Cardiac muscle cell (in vitro differentiated cells and primary cell): ENCODE measurements at regions not wholly inside any gene's neighbourhood (a gene's known extent, or its start where the extent isn't known, plus 50 kb on each side); places are given as distances from the start of the nearest gene placed in this dataset.
"Not testable (repeated sequence)": the region's sequence is repeated elsewhere in the genome, so short reads cannot be mapped to it uniquely, and the experiment has no call there.

Source experiments
- DNase-seq, 2 donors: peaks; one replicate each; pipeline versions ENCODE4 v3.0.0 to v3.0.0-alpha.2; 2010 to 2017; ENCODE audit warnings: low read depth in 1 of 2, low spot score in 1 of 2
- H3K27ac ChIP-seq: fragments of 200-600 bp; sonication (generic); 2 replicates; pipeline ENCODE4 v1.5.1; 2016
- H3K27me3 ChIP-seq: fragments of 200-600 bp; sonication (generic); 2 replicates; pipeline ENCODE4 v1.6.0; 2016; ENCODE audit warnings: control low read depth
- H3K36me3 ChIP-seq: fragments of 200-600 bp; sonication (generic); 2 replicates; pipeline ENCODE4 v1.5.1; 2016; ENCODE audit warnings: control low read depth
- H3K4me1 ChIP-seq: fragments of 200-600 bp; sonication (generic); 2 replicates; pipeline ENCODE4 v1.8.1; 2017; ENCODE audit warnings: low read depth, mild to moderate bottlenecking, mixed run types
- H3K4me3 ChIP-seq: fragments of 200-600 bp; sonication (generic); 2 replicates; pipeline ENCODE4 v1.5.1; 2016; ENCODE audit warnings: mild to moderate bottlenecking
- H3K9me3 ChIP-seq: fragments of 200-600 bp; sonication (generic); 2 replicates; pipeline ENCODE4 v1.5.1; 2017; ENCODE audit warnings: low read depth, mild to moderate bottlenecking, control low read depth
- CTCF ChIP-seq: IDR thresholded peaks from 2 replicates; pipeline ENCODE4 v1.5.1; 2012; ENCODE audit warnings: low read depth, mild to moderate bottlenecking, low read length

GRCh38 chr9:85487872-85488271 is 253.9 kb downstream of the AGTPBP1 start:
- no peaks in the 10 kb centered on the region for H3K4me1 ChIP-seq
- DNase-seq = no peak
- no peak for TF ChIP-seq CTCF

GRCh38 chr9:85484235-85484634 is 257.5 kb downstream of the AGTPBP1 start:
- H3K27me3 ChIP-seq = no peaks in the 10 kb centered on the region
- no peaks in the 10 kb centered on the region for H3K4me1 ChIP-seq
- H3K27ac ChIP-seq = no peak overlapping the region
- H3K4me3 ChIP-seq = no peak overlapping the region
- no peaks in the 10 kb centered on the region for H3K36me3 ChIP-seq
- DNase-seq = no peak
- H3K9me3 ChIP-seq = no peaks in the 10 kb centered on the region
- no peak for TF ChIP-seq CTCF

More at GRCh38 chr9:85487872-85488271, 253.9 kb downstream of the AGTPBP1 start:
- no peaks in the 10 kb centered on the region for H3K27me3 ChIP-seq
- no peak overlapping the region for H3K4me3 ChIP-seq
- H3K27ac ChIP-seq = no peak overlapping the region
- H3K36me3 ChIP-seq = no peaks in the 10 kb centered on the region
- no peaks in the 10 kb centered on the region for H3K9me3 ChIP-seq

GRCh38 chr9:85483208-85483607 is 258.5 kb downstream of the AGTPBP1 start:
- H3K4me1 ChIP-seq = no peaks in the 10 kb centered on the region
- no peaks in the 10 kb centered on the region for H3K9me3 ChIP-seq
- DNase-seq = no peak
- H3K4me3 ChIP-seq = no peak overlapping the region
- no peaks in the 10 kb centered on the region for H3K36me3 ChIP-seq
- no peak overlapping the region for H3K27ac ChIP-seq
- no peak for TF ChIP-seq CTCF
- H3K27me3 ChIP-seq = no peaks in the 10 kb centered on the region

DNA sequence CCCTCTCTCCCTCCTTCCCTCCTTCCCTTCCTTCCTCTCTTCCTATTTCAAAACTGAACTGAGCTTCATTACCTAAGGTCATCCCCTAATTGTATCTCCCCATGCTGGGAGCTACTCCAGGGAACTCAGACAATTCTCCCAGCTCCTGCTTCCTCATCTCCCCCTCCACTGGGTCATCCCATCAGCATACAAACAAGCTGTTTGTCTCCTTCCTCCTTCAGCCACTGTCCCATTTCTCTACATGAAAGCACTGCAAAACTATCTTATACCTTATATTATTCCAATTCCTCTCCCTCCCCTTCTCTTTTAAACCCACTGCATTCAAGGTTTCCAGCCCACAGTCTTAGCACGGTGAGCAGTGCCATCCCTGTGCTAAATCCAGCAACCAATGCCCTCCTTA is 262.4 kb downstream of the AGTPBP1 start:
- no peaks in the 10 kb centered on the region for H3K36me3 ChIP-seq
- H3K27ac ChIP-seq = no peak overlapping the region
- TF ChIP-seq CTCF = no peak

DNA sequence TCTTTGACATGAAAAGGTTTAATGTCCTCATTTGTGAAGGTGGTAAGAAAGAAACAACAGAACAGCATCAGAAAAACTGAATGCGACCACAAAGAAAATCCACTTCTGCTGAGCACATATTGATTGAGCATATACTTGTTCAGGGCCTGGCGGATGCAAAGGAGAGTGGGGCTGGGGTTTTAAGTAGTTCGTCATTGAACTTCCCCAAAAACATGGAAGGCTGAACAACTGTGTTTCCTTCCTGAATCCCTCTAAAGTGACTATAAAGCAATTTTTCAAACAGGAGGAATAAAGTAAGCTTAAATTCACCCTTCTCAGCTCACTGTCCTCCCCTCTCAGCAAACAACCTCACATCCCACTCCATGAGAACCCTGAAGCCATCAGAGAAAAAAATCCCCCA is 262.9 kb downstream of the AGTPBP1 start:
- Histone ChIP-seq H3K4me3 (no peak overlapping the region), H3K36me3 (no peaks in the 10 kb centered on the region), H3K9me3 (no peaks in the 10 kb centered on the region), H3K27me3 (no peaks in the 10 kb centered on the region), H3K27ac (no peak overlapping the region), H3K4me1 (no peaks in the 10 kb centered on the region)
- DNase-seq = no peak
- TF ChIP-seq CTCF = no peak

More for the DNA sequence above, 262.4 kb downstream of the AGTPBP1 start:
- Histone ChIP-seq H3K4me1 (no peaks in the 10 kb centered on the region), H3K9me3 (no peaks in the 10 kb centered on the region), H3K27me3 (no peaks in the 10 kb centered on the region), H3K4me3 (no peak overlapping the region)
- DNase-seq = no peak

- DNase-seq, H3K36me3 ChIP-seq, H3K27ac ChIP-seq, H3K4me3 ChIP-seq, H3K4me1 ChIP-seq, H3K27me3 ChIP-seq, H3K9me3 ChIP-seq: not testable (repeated sequence)
Observed at GRCh38 chr9:85474896-85475295, 266.9 kb downstream of the AGTPBP1 start.
